GM23338 (cell line): ENCODE measurements at regions not wholly inside any gene's neighbourhood (a gene's known extent, or its start where the extent isn't known, plus 50 kb on each side); places are given as distances from the start of the nearest gene placed in this dataset.

ENCODE experiments used
- CREB1 ChIP-seq: fragments of 250-450 bp; sonication (Bioruptor Pico); IDR thresholded peaks from 2 replicates; pipeline ENCODE4 v1.5.0; 2020; ENCODE audit warnings: low read depth, mild to moderate bottlenecking, moderate library complexity
- CTCF ChIP-seq, 2 experiments: fragments of 200-600 bp in 1 of 2; sonication (generic) in 1 of 2; conservative IDR thresholded peaks; 2 replicates each; pipeline versions ENCODE4 v1.5.1 to v1.6.1; 2016 to 2017; ENCODE audit warnings: antibody characterized with exemption in 2 of 2, low read depth in 2 of 2, mild to moderate bottlenecking in 2 of 2, moderate library complexity in 1 of 2
- EZH2 ChIP-seq: fragments of 200-600 bp; sonication (generic); IDR thresholded peaks from one replicate; pipeline ENCODE4 v1.8.0; 2017; ENCODE audit warnings: antibody characterized with exemption, mild to moderate bottlenecking, low read depth; ENCODE audit not compliant: unreplicated experiment

GRCh38 chr5:57113481-57113880, 60.4 kb upstream of the GPBP1 start:
- TF ChIP-seq CTCF (conservative IDR thresholded peaks at IDR 0.05; ENCODE audit: low read depth in 2 of 2) (no peak), EZH2 (no peak), CREB1 (CRISPR knock-in tag) (no peak)
